OCI-LY7 (cell line): ENCODE measurements at regions not wholly inside any gene's neighbourhood (a gene's known extent, or its start where the extent isn't known, plus 50 kb on each side); places are given as distances from the start of the nearest gene placed in this dataset.

ENCODE experiments used
- BruUV-seq: library from RNA; stranded (reverse); fragments of 400-500 nt; replicated peaks from 2 replicates; lab custom pipeline; 2021; lab: Mats Ljungman, UMichigan
- CTCF ChIA-PET: fragments of 300-600 bp; sonication (Branson Sonifier 250); formaldehyde crosslinking; loops from one replicate; lab custom pipeline; 2022; ENCODE audit warnings: antibody characterized with exemption; ENCODE audit not compliant: unreplicated experiment; lab: Charles Lee
- POLR2A ChIA-PET: fragments of 300-600 bp; sonication (Branson Sonifier 250); formaldehyde crosslinking; loops from one replicate; lab custom pipeline; 2022; ENCODE audit warnings: antibody characterized with exemption; lab: Charles Lee
- DNase-seq: peaks from one replicate; pipeline ENCODE4 v3.0.0-alpha.2; 2015; ENCODE audit warnings: low spot score
- H2AFZ ChIP-seq: fragments of 200-600 bp; sonication (generic), shearing (Covaris generic); 2 replicates; pipeline ENCODE4 v1.6.1; 2014; ENCODE audit warnings: mild to moderate bottlenecking, antibody characterized with exemption, low read length, moderate library complexity
- H3K27ac ChIP-seq: fragments of 200-600 bp; sonication (generic); 2 replicates; pipeline ENCODE4 v1.5.1; 2014; ENCODE audit warnings: mixed run types, low read depth, mild to moderate bottlenecking, moderate library complexity, low read length, inconsistent platforms; ENCODE audit not compliant: poor library complexity, severe bottlenecking
- H3K36me3 ChIP-seq: fragments of 200-600 bp; sonication (generic); 2 replicates; pipeline ENCODE4 v1.6.1; 2014; ENCODE audit warnings: mild to moderate bottlenecking, antibody characterized with exemption, low read length, moderate library complexity, mixed read lengths; ENCODE audit not compliant: insufficient read depth
- H3K4me1 ChIP-seq: fragments of 200-600 bp; sonication (generic); 2 replicates; pipeline ENCODE4 v1.5.1; 2014; ENCODE audit warnings: mild to moderate bottlenecking, low read length; ENCODE audit not compliant: insufficient read depth, poor library complexity, severe bottlenecking
- H3K4me2 ChIP-seq: fragments of 200-600 bp; sonication (generic); 2 replicates; pipeline ENCODE4 v1.6.1; 2014; ENCODE audit warnings: mild to moderate bottlenecking, low read length
- H3K4me3 ChIP-seq: fragments of 200-600 bp; sonication (generic); 2 replicates; pipeline ENCODE4 v1.5.1; 2014; ENCODE audit warnings: mild to moderate bottlenecking, low read depth, low read length; ENCODE audit not compliant: poor library complexity, severe bottlenecking
- H3K79me2 ChIP-seq: fragments of 200-600 bp; sonication (generic); 2 replicates; pipeline ENCODE4 v1.6.1; 2016; ENCODE audit warnings: low read depth, mild to moderate bottlenecking, low read length, moderate library complexity, mixed read lengths; ENCODE audit not compliant: insufficient read depth
- H3K9me2 ChIP-seq: fragments of 200-600 bp; sonication (generic); 2 replicates; pipeline ENCODE4 v1.6.1; 2016; ENCODE audit warnings: mild to moderate bottlenecking, low read length, mixed read lengths; ENCODE audit not compliant: insufficient read depth
- H3K9me3 ChIP-seq: fragments of 200-600 bp; sonication (generic); 2 replicates; pipeline ENCODE4 v1.6.1; 2014; ENCODE audit warnings: mild to moderate bottlenecking, mixed run types, low read length, mixed read lengths
- H4K20me1 ChIP-seq: fragments of 200-600 bp; sonication (generic); 2 replicates; pipeline ENCODE4 v1.6.1; 2014; ENCODE audit warnings: mild to moderate bottlenecking, antibody characterized with exemption, low read length, moderate library complexity, mixed read lengths; ENCODE audit not compliant: insufficient read depth
- EZH2phosphoT487 ChIP-seq: fragments of 200-600 bp; sonication (generic); IDR thresholded peaks from 2 replicates; pipeline ENCODE4 v1.6.1; 2018; ENCODE audit warnings: low read depth, borderline replicate concordance, mild to moderate bottlenecking, mixed run types, antibody characterized with exemption, low read length, moderate library complexity, mixed read lengths
- intact Hi-C: fragments of 100-400 bp; cut with micrococcal nuclease; formaldehyde crosslinking; loops from one replicate; pipeline ENCODE4 v1.10.0; 2022; ENCODE audit not compliant: unreplicated experiment
- TF ChIP-seq, protein P1 (sequence below): fragments of 200-600 bp; sonication (generic); conservative IDR thresholded peaks from 2 replicates; pipeline ENCODE4 v1.5.1; 2014; ENCODE audit warnings: mild to moderate bottlenecking, antibody characterized with exemption, low read length, moderate library complexity, mixed read lengths

DNA sequence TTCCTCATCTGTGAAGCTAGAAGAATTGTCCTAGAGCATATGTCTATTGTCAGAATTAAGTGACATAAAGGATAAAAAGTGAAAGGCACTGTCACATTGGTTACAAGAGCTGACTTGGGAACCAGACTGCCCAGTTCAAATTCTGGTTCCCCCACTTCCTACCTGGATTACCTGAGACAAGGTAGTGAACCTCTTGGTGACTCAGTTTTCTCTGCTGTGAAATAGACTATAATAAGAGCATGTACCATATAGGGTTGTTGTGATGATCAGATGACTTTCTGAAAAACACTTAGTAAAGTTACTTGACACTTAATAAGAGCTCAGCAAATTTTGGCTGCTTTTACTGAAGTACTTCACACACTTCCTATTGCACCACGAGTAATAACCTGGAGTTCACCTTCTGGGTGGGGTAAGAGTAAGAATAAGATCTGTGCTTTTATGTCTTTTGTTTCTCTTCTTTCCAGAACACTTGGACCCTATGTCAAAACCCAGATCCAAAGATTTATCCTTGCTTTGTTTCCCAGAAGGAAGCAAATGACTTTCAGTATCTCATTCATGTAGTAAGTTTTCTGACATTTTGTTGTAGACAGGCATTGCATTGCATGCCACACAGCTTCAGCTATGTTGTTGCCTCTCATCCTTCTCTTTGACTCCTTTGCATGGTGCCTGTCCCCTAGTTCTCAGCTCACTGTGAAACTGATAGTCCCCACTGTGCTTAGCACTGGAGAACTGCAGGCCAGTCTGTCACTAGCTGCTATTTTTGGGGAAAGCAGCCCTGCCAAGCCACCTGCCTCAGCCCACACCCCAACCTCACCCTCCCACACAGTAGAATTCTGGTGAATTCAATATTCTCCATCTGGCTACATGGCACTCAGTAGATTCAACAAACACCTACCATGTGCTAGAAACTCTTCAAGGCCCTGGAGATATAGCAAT, 121.8 kb upstream of the POU2AF2 start:
- H3K4me1 ChIP-seq: peaks cover 20% of the 10 kb centered on the region
- H3K4me2 ChIP-seq: no peak overlapping the region
- TF ChIP-seq, protein P1, sequence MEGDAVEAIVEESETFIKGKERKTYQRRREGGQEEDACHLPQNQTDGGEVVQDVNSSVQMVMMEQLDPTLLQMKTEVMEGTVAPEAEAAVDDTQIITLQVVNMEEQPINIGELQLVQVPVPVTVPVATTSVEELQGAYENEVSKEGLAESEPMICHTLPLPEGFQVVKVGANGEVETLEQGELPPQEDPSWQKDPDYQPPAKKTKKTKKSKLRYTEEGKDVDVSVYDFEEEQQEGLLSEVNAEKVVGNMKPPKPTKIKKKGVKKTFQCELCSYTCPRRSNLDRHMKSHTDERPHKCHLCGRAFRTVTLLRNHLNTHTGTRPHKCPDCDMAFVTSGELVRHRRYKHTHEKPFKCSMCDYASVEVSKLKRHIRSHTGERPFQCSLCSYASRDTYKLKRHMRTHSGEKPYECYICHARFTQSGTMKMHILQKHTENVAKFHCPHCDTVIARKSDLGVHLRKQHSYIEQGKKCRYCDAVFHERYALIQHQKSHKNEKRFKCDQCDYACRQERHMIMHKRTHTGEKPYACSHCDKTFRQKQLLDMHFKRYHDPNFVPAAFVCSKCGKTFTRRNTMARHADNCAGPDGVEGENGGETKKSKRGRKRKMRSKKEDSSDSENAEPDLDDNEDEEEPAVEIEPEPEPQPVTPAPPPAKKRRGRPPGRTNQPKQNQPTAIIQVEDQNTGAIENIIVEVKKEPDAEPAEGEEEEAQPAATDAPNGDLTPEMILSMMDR: no peak
- TF ChIP-seq EZH2phosphoT487: no peak
- peak; percentile 10 for DNase-seq
- no peaks in the 10 kb centered on the region for H3K9me2 ChIP-seq
- no peaks in the 10 kb centered on the region for H3K36me3 ChIP-seq
- intact Hi-C loops: no loop called here
- CTCF ChIA-PET: no interaction called here
- no peak overlapping the region for H3K4me3 ChIP-seq
- peaks cover 4% of the 10 kb centered on the region; the same call in 1 of the 2 replicates for H3K9me3 ChIP-seq
- no peak overlapping the region for H3K27ac ChIP-seq
- POLR2A ChIA-PET: interaction anchor here (0.6 to 2.2 kb wide), 9 partner anchors 9 to 132 kb away, joined by 3 to 6 read pairs (median 4); no protein-coding TSS in a partner anchor
- peak overlapping the region; percentile 57; the same call in 1 of the 2 replicates for H2AFZ ChIP-seq
- no TSS peak for BruUV-seq
- no peaks in the 10 kb centered on the region for H3K79me2 ChIP-seq
- no peaks in the 10 kb centered on the region for H4K20me1 ChIP-seq

DNA sequence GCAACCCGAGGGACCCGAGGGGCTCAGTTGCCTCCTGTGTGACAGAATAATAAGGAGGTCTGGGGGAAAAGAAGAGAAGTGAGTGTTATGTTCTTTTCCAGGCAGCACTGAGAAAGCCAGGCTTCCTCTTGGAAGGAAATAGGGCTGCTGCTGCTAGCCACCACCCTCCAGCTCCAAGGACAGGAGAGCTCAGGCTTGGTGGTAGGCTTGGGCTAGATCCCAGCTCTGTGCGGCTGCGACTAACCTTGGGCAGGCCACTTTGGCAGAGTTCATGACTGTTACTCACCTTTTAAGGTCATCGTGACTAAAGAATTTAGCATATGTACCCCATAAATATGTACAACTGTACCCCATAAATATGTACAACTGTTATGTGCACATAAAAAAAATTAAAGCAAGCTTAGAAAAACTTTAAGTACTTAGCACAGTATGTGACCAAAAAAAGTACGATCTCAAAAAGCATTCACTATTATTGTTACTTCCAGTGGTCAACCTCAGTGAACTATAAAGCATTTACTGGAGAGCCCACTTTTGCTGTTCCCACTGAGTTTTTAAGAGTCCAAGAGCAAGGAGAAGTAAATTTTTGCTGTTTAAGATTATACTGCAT, 124.7 kb upstream of the POU2AF2 start:
- intact Hi-C loops: no loop called here
- TF ChIP-seq EZH2phosphoT487: no peak
- TF ChIP-seq, protein P1: no peak
- Histone ChIP-seq H3K27ac (no peak overlapping the region), H2AFZ (peak overlapping the region; percentile 82), H3K9me3 (peaks cover 4% of the 10 kb centered on the region; the same call in 1 of the 2 replicates), H3K4me1 (peaks cover 20% of the 10 kb centered on the region), H4K20me1 (no peaks in the 10 kb centered on the region), H3K4me2 (no peak overlapping the region), H3K79me2 (no peaks in the 10 kb centered on the region), H3K4me3 (no peak overlapping the region), H3K36me3 (no peaks in the 10 kb centered on the region), H3K9me2 (no peaks in the 10 kb centered on the region)
- DNase-seq: no peak
- CTCF ChIA-PET: no interaction called here
- POLR2A ChIA-PET: interaction anchor here (0.9 to 1.6 kb wide), 4 partner anchors 9 to 74 kb away, joined by 3 to 5 read pairs (median 4); no protein-coding TSS in a partner anchor
- BruUV-seq: no TSS peak
